Sigmoid colon (tissue), 4 donors: ENCODE measurements at regions not wholly inside any gene's neighbourhood (a gene's known extent, or its start where the extent isn't known, plus 50 kb on each side); places are given as distances from the start of the nearest gene placed in this dataset.
"Not testable (repeated sequence)": the region's sequence is repeated elsewhere in the genome, so short reads cannot be mapped to it uniquely, and the experiment has no call there.

Experiments
- CTCF ChIP-seq, 4 experiments: fragments of 450-650 bp in 3 of 4; fragments of 200-600 bp in 1 of 4; IDR thresholded peaks; one replicate each; pipeline ENCODE4 v1.5.1; 2016 to 2019; ENCODE audit warnings: antibody characterized with exemption in 4 of 4, mild to moderate bottlenecking in 3 of 4, moderate library complexity in 2 of 4
- EP300 ChIP-seq, 4 donors: sonication (generic); formaldehyde crosslinking; IDR thresholded peaks; one replicate each; pipeline ENCODE4 v1.6.1; 2017; ENCODE audit warnings: antibody characterized with exemption in 4 of 4
- POLR2A ChIP-seq, 2 donors: fragments of 450-650 bp; IDR thresholded peaks; one replicate each; pipeline ENCODE4 v1.6.1; 2016; ENCODE audit warnings: antibody characterized with exemption in 2 of 2, mild to moderate bottlenecking in 2 of 2, moderate library complexity in 2 of 2

DNA sequence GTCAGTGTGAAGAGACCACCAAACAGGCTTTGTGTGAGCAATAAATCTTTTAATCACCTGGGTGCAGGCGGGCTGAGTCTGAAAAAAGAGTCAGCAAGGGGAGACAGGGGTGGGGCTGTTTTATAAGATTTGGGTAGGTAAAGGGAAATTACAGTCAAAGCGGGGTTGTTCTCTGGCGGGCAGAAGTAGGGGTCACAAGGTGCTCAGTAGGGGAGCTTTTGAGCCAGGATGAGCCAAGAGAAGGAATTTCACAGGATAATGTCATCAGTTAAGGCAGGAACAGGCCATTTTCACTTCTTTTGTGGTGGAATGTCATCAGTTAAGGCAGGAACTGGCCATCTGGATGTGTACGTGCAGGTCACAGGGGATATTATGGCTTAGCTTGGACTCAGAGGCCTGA lies 372.6 kb upstream of the MEX3C start:
- not testable (repeated sequence) for TF ChIP-seq CTCF, EP300, POLR2A (IDR thresholded peaks at IDR 0.05)
